HUES48 (cell line): ENCODE measurements at regions not wholly inside any gene's neighbourhood (a gene's known extent, or its start where the extent isn't known, plus 50 kb on each side); places are given as distances from the start of the nearest gene placed in this dataset.
"Not testable (repeated sequence)": the region's sequence is repeated elsewhere in the genome, so short reads cannot be mapped to it uniquely, and the experiment has no call there.

ENCODE experiments used
- H3K27ac ChIP-seq: one replicate; pipeline ENCODE4 v1.7.0; 2013; ENCODE audit warnings: low read depth, low read length, inconsistent platforms
- H3K27me3 ChIP-seq: 2 replicates; pipeline ENCODE4 v1.6.1; 2013; ENCODE audit warnings: mild to moderate bottlenecking, low read length; ENCODE audit not compliant: control insufficient read depth, insufficient read depth
- H3K36me3 ChIP-seq: 2 replicates; pipeline ENCODE4 v1.6.1; 2013; ENCODE audit warnings: low read length; ENCODE audit not compliant: control insufficient read depth, insufficient read depth
- H3K4me1 ChIP-seq: 2 replicates; pipeline ENCODE4 v1.6.1; 2013; ENCODE audit warnings: mild to moderate bottlenecking, low read length; ENCODE audit not compliant: control insufficient read depth, insufficient read depth
- H3K4me3 ChIP-seq: 2 replicates; pipeline ENCODE4 v1.5.1; 2013; ENCODE audit warnings: mild to moderate bottlenecking, low read depth, low read length
- H3K9ac ChIP-seq: 2 replicates; pipeline ENCODE4 v1.6.1; 2013; ENCODE audit warnings: mild to moderate bottlenecking, low read depth, low read length, moderate library complexity
- H3K9me3 ChIP-seq: 2 replicates; pipeline ENCODE4 v1.6.1; 2013; ENCODE audit warnings: low read length; ENCODE audit not compliant: control insufficient read depth, insufficient read depth

- not testable (repeated sequence) for H3K36me3 ChIP-seq
Measured at GRCh38 chr9:42379602-42380001, 196.1 kb downstream of the SPATA31A6 start.

GRCh38 chr9:42384585-42384984 lies 201.1 kb downstream of the SPATA31A6 start:
- H3K27ac ChIP-seq, H3K4me3 ChIP-seq, H3K9ac ChIP-seq, H3K4me1 ChIP-seq, H3K27me3 ChIP-seq, H3K36me3 ChIP-seq: not testable (repeated sequence)
- H3K9me3 ChIP-seq, result peaks cover 11% of the 10 kb centered on the region; the same call in 1 of the 2 replicates

More at GRCh38 chr9:42379602-42380001, 196.1 kb downstream of the SPATA31A6 start:
- H3K27me3 ChIP-seq, H3K9ac ChIP-seq, H3K4me3 ChIP-seq, H3K27ac ChIP-seq, H3K4me1 ChIP-seq: not testable (repeated sequence)
- peaks cover 11% of the 10 kb centered on the region; the same call in 1 of the 2 replicates for H3K9me3 ChIP-seq

- H3K9me3 ChIP-seq, H3K4me3 ChIP-seq, H3K4me1 ChIP-seq, H3K27me3 ChIP-seq, H3K36me3 ChIP-seq, H3K27ac ChIP-seq, H3K9ac ChIP-seq: not testable (repeated sequence)
Measured at GRCh38 chr9:42385574-42386120, 202.2 kb downstream of the SPATA31A6 start.

DNA sequence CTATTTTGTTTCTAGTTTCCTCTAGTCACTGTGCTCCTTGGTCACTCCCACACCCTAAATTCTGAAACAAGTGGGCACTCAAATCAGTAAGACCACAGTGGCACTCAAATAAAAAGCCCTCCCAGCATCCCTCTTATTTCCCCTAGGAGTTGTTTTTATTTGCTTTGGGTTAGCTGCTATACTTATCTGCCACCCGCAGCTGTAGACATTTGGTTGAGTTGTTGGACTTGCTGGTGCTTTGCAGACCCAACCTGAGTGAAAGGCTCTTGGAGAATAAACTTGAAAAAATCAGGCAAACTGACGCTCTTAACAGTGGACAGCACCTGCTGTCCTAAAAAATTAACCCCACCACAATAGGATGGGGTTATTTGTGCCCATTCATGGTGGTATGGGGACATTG lies 203.0 kb downstream of the SPATA31A6 start:
- Histone ChIP-seq H3K9ac (no peak overlapping the region), H3K27ac (no peak overlapping the region), H3K4me1 (no peaks in the 10 kb centered on the region), H3K9me3 (no peaks in the 10 kb centered on the region), H3K4me3 (no peak overlapping the region), H3K36me3 (no peaks in the 10 kb centered on the region), H3K27me3 (0 out of 2 replicates have a peak, but pooled peaks cover under 1% of the 10 kb centered on the region)

DNA sequence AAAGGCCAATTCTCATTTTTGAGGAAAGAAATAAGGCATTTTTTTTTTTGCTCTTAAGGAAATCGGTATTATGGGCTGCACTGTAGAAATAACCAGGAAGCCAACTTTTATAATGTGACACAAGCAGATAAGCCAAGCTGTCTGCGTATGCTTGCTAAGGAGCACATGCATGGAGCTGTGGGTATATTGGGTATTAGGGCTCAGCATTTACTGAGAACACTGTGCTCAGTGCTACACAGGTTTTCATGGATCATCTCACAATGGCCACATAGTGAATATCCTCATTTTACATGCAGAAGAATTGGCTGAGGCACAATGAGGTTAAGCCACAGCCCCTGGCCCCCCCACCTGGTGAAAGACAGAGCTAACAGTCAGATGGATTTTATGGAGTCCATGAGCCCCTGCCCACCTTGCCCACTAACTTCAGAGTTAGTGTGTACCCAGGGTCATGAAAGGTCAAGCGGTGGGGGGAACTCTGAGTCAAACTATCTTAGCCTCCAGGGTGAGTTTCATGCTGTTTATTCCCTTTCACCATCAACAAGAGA lies 204.8 kb downstream of the SPATA31A6 start:
- no peak overlapping the region for H3K9ac ChIP-seq
- H3K4me3 ChIP-seq, result no peak overlapping the region
- H3K27me3 ChIP-seq, result no peaks in the 10 kb centered on the region
- no peaks in the 10 kb centered on the region for H3K9me3 ChIP-seq
- H3K27ac ChIP-seq, result no peak overlapping the region
- H3K36me3 ChIP-seq, result no peaks in the 10 kb centered on the region
- no peaks in the 10 kb centered on the region for H3K4me1 ChIP-seq

GRCh38 chr9:42388846-42389245 lies 205.4 kb downstream of the SPATA31A6 start:
- no peaks in the 10 kb centered on the region for H3K4me1 ChIP-seq
- no peaks in the 10 kb centered on the region; the same call in 1 of the 2 replicates for H3K27me3 ChIP-seq

GRCh38 chr9:42392773-42393455 lies 209.5 kb downstream of the SPATA31A6 start:
- H3K4me3 ChIP-seq, H3K36me3 ChIP-seq, H3K9ac ChIP-seq, H3K27ac ChIP-seq, H3K27me3 ChIP-seq, H3K4me1 ChIP-seq, H3K9me3 ChIP-seq: not testable (repeated sequence)

More at GRCh38 chr9:42388846-42389245, 205.4 kb downstream of the SPATA31A6 start:
- Histone ChIP-seq H3K9me3 (no peaks in the 10 kb centered on the region), H3K27ac (no peak overlapping the region), H3K36me3 (no peaks in the 10 kb centered on the region), H3K9ac (no peak overlapping the region), H3K4me3 (no peak overlapping the region)

GRCh38 chr9:42396318-42396717 lies 212.9 kb downstream of the SPATA31A6 start:
- no peaks in the 10 kb centered on the region for H3K36me3 ChIP-seq
- H3K4me1 ChIP-seq, result no peaks in the 10 kb centered on the region
- no peaks in the 10 kb centered on the region for H3K9me3 ChIP-seq
- no peak overlapping the region for H3K4me3 ChIP-seq
- no peak overlapping the region for H3K9ac ChIP-seq
- no peaks in the 10 kb centered on the region; the same call in 1 of the 2 replicates for H3K27me3 ChIP-seq
- no peak overlapping the region for H3K27ac ChIP-seq

GRCh38 chr9:42397336-42397735 lies 213.9 kb downstream of the SPATA31A6 start:
- H3K9me3 ChIP-seq, H3K36me3 ChIP-seq, H3K4me3 ChIP-seq, H3K27ac ChIP-seq, H3K4me1 ChIP-seq, H3K27me3 ChIP-seq, H3K9ac ChIP-seq: not testable (repeated sequence)

DNA sequence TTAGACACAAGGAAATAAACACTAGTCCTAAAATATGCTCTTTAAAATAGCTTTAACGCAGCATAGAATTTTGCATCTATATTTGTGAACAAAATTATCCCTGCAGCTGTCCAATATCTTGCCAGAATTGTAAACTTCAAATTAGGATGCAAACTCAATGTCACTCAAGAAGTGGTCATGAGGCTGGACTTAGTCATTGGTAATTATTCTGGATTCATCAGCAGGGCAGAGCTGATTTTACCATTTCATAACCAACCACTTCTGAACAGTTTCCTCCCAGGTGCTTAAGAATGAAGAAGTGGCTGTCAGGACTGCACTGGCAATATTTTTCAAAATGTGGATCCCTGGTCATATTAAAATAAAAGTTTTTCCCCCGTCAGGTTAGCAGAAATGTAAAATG lies 219.5 kb downstream of the SPATA31A6 start:
- not testable (repeated sequence) for H3K36me3 ChIP-seq, H3K9ac ChIP-seq, H3K4me1 ChIP-seq, H3K27me3 ChIP-seq, H3K4me3 ChIP-seq, H3K27ac ChIP-seq, H3K9me3 ChIP-seq

- H3K27ac ChIP-seq, H3K27me3 ChIP-seq, H3K36me3 ChIP-seq, H3K4me3 ChIP-seq, H3K4me1 ChIP-seq, H3K9me3 ChIP-seq, H3K9ac ChIP-seq: not testable (repeated sequence)
Measured at GRCh38 chr9:42409581-42409980, 226.1 kb downstream of the SPATA31A6 start.
